ENCODE measurements at regions not wholly inside any gene's neighbourhood (a gene's known extent, or its start where the extent isn't known, plus 50 kb on each side); places are given as distances from the start of the nearest gene placed in this dataset.

DNA sequence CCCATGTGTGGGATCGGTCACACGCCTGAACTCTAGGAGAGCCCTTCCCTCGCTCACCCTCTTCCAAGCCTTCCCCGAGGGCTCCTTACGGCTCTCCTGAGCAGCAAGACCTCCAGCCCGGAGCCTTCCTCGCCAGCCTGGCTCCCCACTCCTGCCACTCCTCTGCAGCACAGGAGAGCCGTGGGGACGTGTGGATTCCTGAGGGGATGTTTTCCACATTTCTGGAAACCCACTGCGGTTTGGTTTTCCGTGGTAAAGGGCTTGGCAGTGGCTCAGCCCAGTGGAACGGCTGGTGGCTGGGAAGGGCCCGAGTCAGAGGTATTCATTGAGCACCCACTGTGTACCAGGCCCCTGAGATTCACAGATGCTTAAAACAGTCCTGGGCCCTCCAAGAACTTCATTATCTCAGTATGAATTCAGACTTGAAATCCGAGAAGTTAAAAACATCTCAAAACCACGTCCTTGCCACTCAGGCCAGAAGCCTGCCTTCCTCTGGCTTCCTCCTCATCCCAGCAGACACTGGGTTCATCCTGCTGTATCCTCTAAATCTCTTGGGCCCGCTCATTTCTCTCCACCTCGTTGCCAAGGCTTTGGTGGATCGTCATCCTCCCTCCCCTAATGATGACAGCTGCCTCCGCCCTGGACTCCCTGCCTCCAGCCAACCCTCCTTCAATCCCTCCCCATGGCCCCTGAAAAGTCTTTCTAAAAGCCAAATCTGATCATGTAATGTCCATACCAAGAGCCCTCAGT, 109.6 kb downstream of the FGF18 start:
- TF ChIP-seq, protein P1, sequence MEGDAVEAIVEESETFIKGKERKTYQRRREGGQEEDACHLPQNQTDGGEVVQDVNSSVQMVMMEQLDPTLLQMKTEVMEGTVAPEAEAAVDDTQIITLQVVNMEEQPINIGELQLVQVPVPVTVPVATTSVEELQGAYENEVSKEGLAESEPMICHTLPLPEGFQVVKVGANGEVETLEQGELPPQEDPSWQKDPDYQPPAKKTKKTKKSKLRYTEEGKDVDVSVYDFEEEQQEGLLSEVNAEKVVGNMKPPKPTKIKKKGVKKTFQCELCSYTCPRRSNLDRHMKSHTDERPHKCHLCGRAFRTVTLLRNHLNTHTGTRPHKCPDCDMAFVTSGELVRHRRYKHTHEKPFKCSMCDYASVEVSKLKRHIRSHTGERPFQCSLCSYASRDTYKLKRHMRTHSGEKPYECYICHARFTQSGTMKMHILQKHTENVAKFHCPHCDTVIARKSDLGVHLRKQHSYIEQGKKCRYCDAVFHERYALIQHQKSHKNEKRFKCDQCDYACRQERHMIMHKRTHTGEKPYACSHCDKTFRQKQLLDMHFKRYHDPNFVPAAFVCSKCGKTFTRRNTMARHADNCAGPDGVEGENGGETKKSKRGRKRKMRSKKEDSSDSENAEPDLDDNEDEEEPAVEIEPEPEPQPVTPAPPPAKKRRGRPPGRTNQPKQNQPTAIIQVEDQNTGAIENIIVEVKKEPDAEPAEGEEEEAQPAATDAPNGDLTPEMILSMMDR (IDR thresholded peaks at IDR 0.05; ENCODE audit: insufficient read depth, low read length, poor library complexity, severe bottlenecking) = no peak
- DNase-seq (ENCODE audit: extremely low read depth, insufficient read length) = no peak
- Histone ChIP-seq H3K36me3 (ENCODE audit: control insufficient read depth, insufficient read depth, low read length) (no peaks in the 10 kb centered on the region), H3K27me3 (replicated peaks; ENCODE audit: control insufficient read depth, insufficient read depth, low read length) (no peaks in the 10 kb centered on the region; the same call in 1 of the 2 replicates), H3K4me3 (replicated peaks; ENCODE audit: low read depth, low read length) (no peak overlapping the region)

DNA sequence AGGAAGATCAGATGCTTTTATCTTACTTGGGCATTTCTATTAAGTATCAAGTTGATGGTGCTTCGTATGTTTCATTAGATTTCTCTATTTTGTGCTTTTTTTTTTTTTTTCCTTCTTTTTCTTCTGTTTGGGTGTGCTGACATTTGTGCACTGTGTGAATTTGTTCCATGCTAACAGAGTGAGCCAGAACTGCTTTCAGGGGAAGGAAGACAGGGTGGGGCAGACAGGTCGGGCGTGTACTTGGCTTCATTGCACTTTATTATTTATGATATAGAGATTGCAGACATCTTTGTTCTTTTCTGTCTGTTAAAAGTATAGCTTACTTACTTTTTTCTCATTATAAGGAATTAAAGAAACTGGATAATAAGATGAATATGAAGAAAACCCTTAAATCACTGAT, 112.2 kb downstream of the FGF18 start:
- no peaks in the 10 kb centered on the region for H3K27me3 ChIP-seq (replicated peaks; ENCODE audit: control insufficient read depth, insufficient read depth, low read length)
- TF ChIP-seq, protein P1 (IDR thresholded peaks at IDR 0.05; ENCODE audit: insufficient read depth, low read length, poor library complexity, severe bottlenecking) = no peak
- no peak for DNase-seq (ENCODE audit: extremely low read depth, insufficient read length)
- H3K36me3 ChIP-seq (ENCODE audit: control insufficient read depth, insufficient read depth, low read length) = no peaks in the 10 kb centered on the region
- no peak overlapping the region for H3K4me3 ChIP-seq (replicated peaks; ENCODE audit: low read depth, low read length)

DNA sequence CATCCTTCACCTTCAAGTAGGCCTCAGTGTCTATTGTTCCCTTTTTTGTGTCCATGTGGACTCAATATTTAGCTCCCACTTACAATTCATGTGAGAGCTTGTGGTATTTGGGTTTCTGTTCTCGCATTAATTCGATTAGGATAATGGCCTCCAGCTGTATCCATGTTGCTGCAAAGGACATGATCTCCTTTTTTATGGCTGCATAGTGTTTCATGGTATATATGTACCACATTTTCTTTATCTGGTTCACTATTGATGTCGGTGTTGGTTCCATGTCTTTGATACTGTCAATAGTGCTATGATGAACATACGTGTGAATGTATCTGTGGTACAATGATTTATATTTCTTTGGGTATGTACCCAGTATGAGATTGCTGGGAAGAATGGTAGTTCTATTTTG, 113.7 kb downstream of the FGF18 start:
- Histone ChIP-seq H3K27me3 (replicated peaks; ENCODE audit: control insufficient read depth, insufficient read depth, low read length) (no peaks in the 10 kb centered on the region), H3K36me3 (ENCODE audit: control insufficient read depth, insufficient read depth, low read length) (no peaks in the 10 kb centered on the region), H3K4me3 (replicated peaks; ENCODE audit: low read depth, low read length) (no peak overlapping the region)
- TF ChIP-seq, protein P1 (IDR thresholded peaks at IDR 0.05; ENCODE audit: insufficient read depth, low read length, poor library complexity, severe bottlenecking) = no peak
- DNase-seq (ENCODE audit: extremely low read depth, insufficient read length) = no peak

DNA sequence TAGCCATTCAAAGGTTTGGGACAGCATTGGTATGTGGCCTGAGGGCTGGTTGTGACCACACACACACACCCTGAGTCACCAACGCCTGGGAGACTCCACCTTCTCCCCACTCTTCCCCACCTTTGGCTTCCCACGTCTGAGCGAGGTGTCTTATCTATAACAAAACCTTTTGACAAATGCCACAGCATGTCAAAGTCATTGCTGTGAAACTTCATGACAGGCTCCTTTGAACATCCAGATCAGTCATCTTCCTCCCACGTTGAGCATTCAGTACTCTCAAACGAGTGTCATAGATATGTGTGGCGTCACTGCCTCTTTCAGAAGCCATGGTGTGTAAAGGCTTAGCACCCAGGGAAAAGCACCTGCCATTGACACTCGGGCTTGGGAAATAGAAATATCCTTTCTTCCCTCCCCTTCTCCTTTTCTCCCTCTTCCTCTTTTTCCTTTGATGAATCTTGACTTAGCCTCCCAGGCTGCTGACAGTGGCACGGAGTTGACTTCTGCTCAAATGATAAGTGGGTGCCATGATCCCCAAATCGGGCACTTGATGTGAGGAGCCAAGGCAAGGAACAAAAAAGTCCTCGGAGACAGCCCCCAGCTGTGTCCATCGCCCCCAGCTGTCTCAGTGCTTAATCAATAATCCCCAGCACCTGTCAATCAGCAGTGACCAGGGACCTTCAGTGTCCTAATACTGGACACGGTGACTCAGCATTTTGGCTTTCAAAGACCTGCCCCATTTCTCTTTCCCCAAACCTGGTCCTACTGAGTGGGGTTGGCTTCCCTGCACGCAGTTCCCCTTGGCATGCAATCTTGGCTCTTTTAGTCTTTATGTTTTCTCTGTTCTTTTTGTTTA, 114.8 kb downstream of the FGF18 start:
- Histone ChIP-seq H3K36me3 (ENCODE audit: control insufficient read depth, insufficient read depth, low read length) (no peaks in the 10 kb centered on the region), H3K4me3 (replicated peaks; ENCODE audit: low read depth, low read length) (no peak overlapping the region), H3K27me3 (replicated peaks; ENCODE audit: control insufficient read depth, insufficient read depth, low read length) (no peaks in the 10 kb centered on the region)
- TF ChIP-seq, protein P1 (IDR thresholded peaks at IDR 0.05; ENCODE audit: insufficient read depth, low read length, poor library complexity, severe bottlenecking) = no peak
- no peak for DNase-seq (ENCODE audit: extremely low read depth, insufficient read length)

DNA sequence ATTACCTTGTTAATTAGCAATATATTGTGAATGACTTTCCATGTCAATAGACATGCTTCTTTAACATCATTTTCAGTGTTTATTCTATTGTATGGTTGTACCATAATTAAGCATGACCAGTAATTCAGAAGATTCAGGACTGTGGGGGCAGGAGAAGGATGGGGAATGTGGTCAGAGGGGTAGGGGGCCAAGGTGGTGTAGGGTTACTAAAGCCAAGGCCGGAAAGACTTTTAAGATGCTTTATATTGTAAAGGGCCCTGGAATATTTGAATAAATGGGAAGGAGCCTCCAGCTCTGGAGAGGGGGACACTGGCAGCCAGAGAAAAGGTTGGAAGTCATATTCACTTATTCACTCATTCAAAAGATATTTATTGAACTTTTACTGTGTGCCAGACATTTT, 115.7 kb downstream of the FGF18 start:
- TF ChIP-seq, protein P1 (IDR thresholded peaks at IDR 0.05; ENCODE audit: insufficient read depth, low read length, poor library complexity, severe bottlenecking) = no peak
- Histone ChIP-seq H3K4me3 (replicated peaks; ENCODE audit: low read depth, low read length) (no peak overlapping the region), H3K36me3 (ENCODE audit: control insufficient read depth, insufficient read depth, low read length) (no peaks in the 10 kb centered on the region), H3K27me3 (replicated peaks; ENCODE audit: control insufficient read depth, insufficient read depth, low read length) (no peaks in the 10 kb centered on the region)
- no peak for DNase-seq (ENCODE audit: extremely low read depth, insufficient read length)

Data from GM06990 (cell line).